Endothelial cell of umbilical vein (primary cell): ENCODE measurements at regions not wholly inside any gene's neighbourhood (a gene's known extent, or its start where the extent isn't known, plus 50 kb on each side); places are given as distances from the start of the nearest gene placed in this dataset.

Experiments
- BruUV-seq: library from RNA; stranded (reverse); fragments of 400-500 nt; replicated peaks from 2 replicates; lab custom pipeline; 2021; lab: Mats Ljungman, UMichigan
- CTCF ChIA-PET: fragments of 300-600, 350-600 bp; sonication (Branson Sonifier 250); formaldehyde crosslinking; loops from one replicate; lab custom pipeline; 2021; ENCODE audit warnings: antibody characterized with exemption, inconsistent platforms; lab: Charles Lee
- POLR2A ChIA-PET: fragments of 300-600, 350-600 bp; sonication (Branson Sonifier 250); formaldehyde crosslinking; loops from one replicate; lab custom pipeline; 2021; ENCODE audit warnings: antibody characterized with exemption, inconsistent platforms; lab: Charles Lee
- DNase-seq: peaks from one replicate; pipeline ENCODE4 v3.0.0-alpha.2; 2011; ENCODE audit warnings: low read depth, low spot score
- FAIRE-seq: peaks from 2 replicates; lab custom pipeline; 2011; peaks lifted over from hg19 to GRCh38; lab: Jason Lieb, UNC
- H2AFZ ChIP-seq: 2 replicates; pipeline ENCODE4 v1.6.0; 2012; ENCODE audit warnings: low read depth, low read length, control low read depth, inconsistent platforms
- H3K27ac ChIP-seq: 2 replicates; pipeline ENCODE4 v1.5.1; 2011; ENCODE audit warnings: low read depth, mild to moderate bottlenecking, control low read depth, low read length, moderate library complexity; ENCODE audit not compliant: insufficient read depth
- H3K27me3 ChIP-seq, 2 experiments: 2 replicates each; pipeline versions ENCODE4 v1.6.0 to v1.6.1; 2011; ENCODE audit warnings: low read length in 2 of 2, mixed read lengths in 1 of 2; ENCODE audit not compliant: control insufficient read depth in 2 of 2, insufficient read depth in 2 of 2
- H3K36me3 ChIP-seq, 2 experiments: 2 replicates in 1 of 2; 3 replicates in 1 of 2; pipeline ENCODE4 v1.5.1; 2011; ENCODE audit warnings: low read length in 2 of 2, mild to moderate bottlenecking in 1 of 2, moderate library complexity in 1 of 2; ENCODE audit not compliant: control insufficient read depth in 2 of 2, insufficient read depth in 2 of 2; ENCODE audit errors: extremely low read depth in 1 of 2
- H3K4me1 ChIP-seq: 3 replicates; pipeline ENCODE4 v1.5.1; 2011; ENCODE audit warnings: mild to moderate bottlenecking, low read length; ENCODE audit not compliant: control insufficient read depth, insufficient read depth; ENCODE audit errors: extremely low read depth
- H3K4me2 ChIP-seq: 2 replicates; pipeline ENCODE4 v1.6.1; 2011; ENCODE audit warnings: low read length, control low read depth, mixed read lengths; ENCODE audit not compliant: insufficient read depth
- H3K4me3 ChIP-seq, 3 experiments: fragments of 200-600 bp in 1 of 3; sonication (generic), shearing (Covaris generic) in 1 of 3; replicated peaks in 1 of 3; 2 replicates each; pipeline ENCODE4 v1.5.1; 2011 to 2016; ENCODE audit warnings: control low read depth in 3 of 3, low read length in 3 of 3, mild to moderate bottlenecking in 2 of 3, inconsistent platforms in 1 of 3, low read depth in 1 of 3, moderate library complexity in 1 of 3; ENCODE audit not compliant: insufficient read depth in 1 of 3
- H3K79me2 ChIP-seq: 2 replicates; pipeline ENCODE4 v1.6.0; 2012; ENCODE audit warnings: low read length, inconsistent platforms; ENCODE audit not compliant: control insufficient read depth, insufficient read depth
- H3K9ac ChIP-seq: replicated peaks from 2 replicates; pipeline ENCODE3; 2011; ENCODE audit warnings: low read length, control low read depth; ENCODE audit not compliant: insufficient read depth; ENCODE audit errors: extremely low read depth
- H3K9me1 ChIP-seq: replicated peaks from 3 replicates; pipeline ENCODE4 v1.6.0; 2011; ENCODE audit warnings: mild to moderate bottlenecking, low read length; ENCODE audit not compliant: control insufficient read depth, insufficient read depth; ENCODE audit errors: extremely low read depth
- H3K9me3 ChIP-seq: replicated peaks from 2 replicates; pipeline ENCODE4 v1.5.1; 2012; ENCODE audit warnings: low read length, inconsistent platforms; ENCODE audit not compliant: control insufficient read depth, insufficient read depth
- H4K20me1 ChIP-seq: replicated peaks from 2 replicates; pipeline ENCODE3; 2011; ENCODE audit warnings: mild to moderate bottlenecking, low read length; ENCODE audit not compliant: control insufficient read depth, insufficient read depth; ENCODE audit errors: extremely low read depth
- EZH2 ChIP-seq: IDR thresholded peaks from 2 replicates; pipeline ENCODE4 v1.6.1; 2012; ENCODE audit warnings: borderline replicate concordance, low read depth, mild to moderate bottlenecking, moderate library complexity, low read length, inconsistent platforms; ENCODE audit not compliant: severe bottlenecking
- FOS ChIP-seq: IDR thresholded peaks from 2 replicates; pipeline ENCODE4 v1.6.1; 2011; ENCODE audit warnings: mild to moderate bottlenecking, low read length, moderate library complexity, borderline replicate concordance; ENCODE audit not compliant: insufficient read depth
- GATA2 ChIP-seq: IDR thresholded peaks from 2 replicates; pipeline ENCODE4 v1.7.0; 2011; ENCODE audit warnings: low read depth, mild to moderate bottlenecking, moderate library complexity, mixed read lengths, low read length; ENCODE audit not compliant: insufficient read length, insufficient read depth
- JUN ChIP-seq: IDR thresholded peaks from 2 replicates; pipeline ENCODE4 v1.6.1; 2011; ENCODE audit warnings: borderline replicate concordance, low read depth; ENCODE audit not compliant: insufficient read length, insufficient read depth
- MYC ChIP-seq: IDR thresholded peaks from one replicate; pipeline ENCODE4 v1.6.1; 2011; ENCODE audit warnings: mild to moderate bottlenecking, low read depth, low read length
- POLR2A ChIP-seq: IDR thresholded peaks from 2 replicates; pipeline ENCODE4 v1.6.1; 2012; ENCODE audit warnings: low read depth, mild to moderate bottlenecking, control low read depth, low read length
- POLR2AphosphoS5 ChIP-seq: IDR thresholded peaks from 2 replicates; pipeline ENCODE4 v1.6.1; 2012; ENCODE audit warnings: low read depth, mild to moderate bottlenecking, control low read depth, low read length, moderate library complexity; ENCODE audit not compliant: insufficient read depth
- dilution Hi-C: fragments of 300-500 bp; cut with MboI; formaldehyde crosslinking; loops from one replicate; pipeline ENCODE4 v1.15.0; 2019; ENCODE audit warnings: low sequenced_read_pairs; ENCODE audit not compliant: extremely low pct_ligation_motif_present
- intact Hi-C: fragments of 100-400 bp; cut with micrococcal nuclease; formaldehyde crosslinking; loops from one replicate; pipeline ENCODE4 v1.10.0; 2022
- TF ChIP-seq, protein P1 (sequence below), 2 donors: IDR thresholded peaks; 1 replicate in 1 of 2; 2 replicates in 1 of 2; pipeline ENCODE4 v1.5.1; 2011; ENCODE audit warnings: low read length in 2 of 2, mild to moderate bottlenecking in 2 of 2, moderate library complexity in 2 of 2, control low read depth in 1 of 2, inconsistent platforms in 1 of 2, low read depth in 1 of 2; ENCODE audit not compliant: insufficient read depth in 1 of 2; ENCODE audit errors: extremely low read depth in 1 of 2
- TF ChIP-seq, protein P2 (sequence below): IDR thresholded peaks from 2 replicates; pipeline ENCODE4 v1.6.1; 2011; ENCODE audit not compliant: insufficient read depth, insufficient read length

DNA sequence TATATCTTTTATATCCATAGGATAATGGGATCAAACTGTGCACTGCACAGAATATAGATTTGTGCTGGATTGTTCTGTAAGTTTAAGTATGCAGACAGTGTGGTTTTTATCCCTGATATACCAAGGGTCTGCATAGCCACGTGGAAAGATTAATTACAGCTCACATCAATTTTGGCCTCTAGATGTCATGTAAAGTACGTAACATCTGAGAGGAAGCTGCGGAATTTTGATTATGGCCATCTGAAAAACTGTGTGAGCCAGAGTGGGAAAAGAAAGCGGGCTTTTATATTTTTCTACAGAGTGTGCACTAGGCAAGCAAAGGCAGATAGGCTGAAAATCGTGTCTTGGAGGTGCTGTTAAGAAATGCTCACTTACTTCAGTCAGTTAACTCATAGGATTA lies 562.7 kb downstream of the GBE1 start:
- dilution Hi-C loops (no loop called here), intact Hi-C loops (no loop called here)
- no TSS peak for BruUV-seq
- no peak for TF ChIP-seq POLR2A
- TF ChIP-seq JUN = no peak
- TF ChIP-seq MYC = no peak
- TF ChIP-seq POLR2AphosphoS5 = no peak
- TF ChIP-seq GATA2 = no peak
- TF ChIP-seq, protein P1, sequence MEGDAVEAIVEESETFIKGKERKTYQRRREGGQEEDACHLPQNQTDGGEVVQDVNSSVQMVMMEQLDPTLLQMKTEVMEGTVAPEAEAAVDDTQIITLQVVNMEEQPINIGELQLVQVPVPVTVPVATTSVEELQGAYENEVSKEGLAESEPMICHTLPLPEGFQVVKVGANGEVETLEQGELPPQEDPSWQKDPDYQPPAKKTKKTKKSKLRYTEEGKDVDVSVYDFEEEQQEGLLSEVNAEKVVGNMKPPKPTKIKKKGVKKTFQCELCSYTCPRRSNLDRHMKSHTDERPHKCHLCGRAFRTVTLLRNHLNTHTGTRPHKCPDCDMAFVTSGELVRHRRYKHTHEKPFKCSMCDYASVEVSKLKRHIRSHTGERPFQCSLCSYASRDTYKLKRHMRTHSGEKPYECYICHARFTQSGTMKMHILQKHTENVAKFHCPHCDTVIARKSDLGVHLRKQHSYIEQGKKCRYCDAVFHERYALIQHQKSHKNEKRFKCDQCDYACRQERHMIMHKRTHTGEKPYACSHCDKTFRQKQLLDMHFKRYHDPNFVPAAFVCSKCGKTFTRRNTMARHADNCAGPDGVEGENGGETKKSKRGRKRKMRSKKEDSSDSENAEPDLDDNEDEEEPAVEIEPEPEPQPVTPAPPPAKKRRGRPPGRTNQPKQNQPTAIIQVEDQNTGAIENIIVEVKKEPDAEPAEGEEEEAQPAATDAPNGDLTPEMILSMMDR (IDR thresholded peaks at IDR 0.05; ENCODE audit: extremely low read depth in 1 of 2, insufficient read depth in 1 of 2, low read depth in 1 of 2, low read length in 2 of 2) = no peak
- no peak for TF ChIP-seq FOS
- TF ChIP-seq, protein P2, sequence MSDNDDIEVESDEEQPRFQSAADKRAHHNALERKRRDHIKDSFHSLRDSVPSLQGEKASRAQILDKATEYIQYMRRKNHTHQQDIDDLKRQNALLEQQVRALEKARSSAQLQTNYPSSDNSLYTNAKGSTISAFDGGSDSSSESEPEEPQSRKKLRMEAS = no peak
- TF ChIP-seq EZH2 = no peak
- DNase-seq (no peak), FAIRE-seq (no peak)
- no peak overlapping the region for H3K4me2 ChIP-seq
- ChIA-PET POLR2A (no interaction called here), CTCF (no interaction called here)
- no peaks in the 10 kb centered on the region for H3K9me1 ChIP-seq
- no peaks in the 10 kb centered on the region for H3K9me3 ChIP-seq
- no peaks in the 10 kb centered on the region for H3K36me3 ChIP-seq
- H3K27ac ChIP-seq = no peak overlapping the region
- H3K4me1 ChIP-seq = no peaks in the 10 kb centered on the region
- H2AFZ ChIP-seq = no peak overlapping the region
- no peak overlapping the region for H3K9ac ChIP-seq
- H3K4me3 ChIP-seq = no peak overlapping the region
- H3K79me2 ChIP-seq = no peaks in the 10 kb centered on the region
- no peaks in the 10 kb centered on the region for H3K27me3 ChIP-seq
- no peaks in the 10 kb centered on the region for H4K20me1 ChIP-seq
